DND-41 (cell line): ENCODE measurements at regions not wholly inside any gene's neighbourhood (a gene's known extent, or its start where the extent isn't known, plus 50 kb on each side); places are given as distances from the start of the nearest gene placed in this dataset.

Experiments used
- EZH2 ChIP-seq: IDR thresholded peaks from 3 replicates; pipeline ENCODE4 v1.6.1; 2012; ENCODE audit warnings: borderline replicate concordance, low read depth, mild to moderate bottlenecking, moderate library complexity, low read length, inconsistent platforms; ENCODE audit not compliant: severe bottlenecking
- TF ChIP-seq, protein P1 (sequence below): IDR thresholded peaks from 2 replicates; pipeline ENCODE4 v1.5.1; 2012; ENCODE audit warnings: borderline replicate concordance, low read length, moderate library complexity, mild to moderate bottlenecking; ENCODE audit not compliant: poor library complexity, severe bottlenecking; ENCODE audit errors: extremely low read depth

DNA sequence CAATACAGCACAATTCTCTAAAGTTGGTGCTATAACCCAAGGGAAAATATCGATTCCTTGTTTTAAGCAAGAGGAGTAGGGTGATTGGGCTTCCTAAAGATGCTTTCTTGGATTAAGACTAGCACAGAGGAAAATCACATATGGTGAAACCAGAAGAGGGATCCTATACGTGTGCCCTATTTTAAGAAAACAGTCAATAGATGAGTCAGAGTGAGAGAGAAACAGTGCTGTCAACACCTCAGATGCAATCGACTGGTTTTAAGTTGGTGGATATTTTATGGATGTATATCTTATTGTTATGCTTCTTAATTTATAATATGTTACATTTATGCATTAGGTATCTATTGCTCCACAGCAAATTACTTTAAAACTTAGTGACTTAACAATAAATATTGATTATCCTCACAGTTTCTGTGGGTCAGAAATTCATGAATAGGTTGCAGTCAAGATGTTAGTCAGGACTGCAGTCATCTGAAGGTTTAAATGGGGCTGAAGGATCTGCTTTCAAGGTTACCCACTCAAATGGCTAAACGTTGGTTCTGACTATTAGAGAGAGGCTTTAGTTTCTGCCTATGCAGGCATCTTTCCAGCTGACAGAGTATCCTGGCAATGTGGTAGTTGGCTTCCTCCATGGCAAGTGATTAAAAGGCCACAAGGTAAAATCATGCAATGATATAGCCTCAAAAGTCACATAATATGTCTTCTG is 61.6 kb upstream of the DEPDC1 start:
- TF ChIP-seq, protein P1, sequence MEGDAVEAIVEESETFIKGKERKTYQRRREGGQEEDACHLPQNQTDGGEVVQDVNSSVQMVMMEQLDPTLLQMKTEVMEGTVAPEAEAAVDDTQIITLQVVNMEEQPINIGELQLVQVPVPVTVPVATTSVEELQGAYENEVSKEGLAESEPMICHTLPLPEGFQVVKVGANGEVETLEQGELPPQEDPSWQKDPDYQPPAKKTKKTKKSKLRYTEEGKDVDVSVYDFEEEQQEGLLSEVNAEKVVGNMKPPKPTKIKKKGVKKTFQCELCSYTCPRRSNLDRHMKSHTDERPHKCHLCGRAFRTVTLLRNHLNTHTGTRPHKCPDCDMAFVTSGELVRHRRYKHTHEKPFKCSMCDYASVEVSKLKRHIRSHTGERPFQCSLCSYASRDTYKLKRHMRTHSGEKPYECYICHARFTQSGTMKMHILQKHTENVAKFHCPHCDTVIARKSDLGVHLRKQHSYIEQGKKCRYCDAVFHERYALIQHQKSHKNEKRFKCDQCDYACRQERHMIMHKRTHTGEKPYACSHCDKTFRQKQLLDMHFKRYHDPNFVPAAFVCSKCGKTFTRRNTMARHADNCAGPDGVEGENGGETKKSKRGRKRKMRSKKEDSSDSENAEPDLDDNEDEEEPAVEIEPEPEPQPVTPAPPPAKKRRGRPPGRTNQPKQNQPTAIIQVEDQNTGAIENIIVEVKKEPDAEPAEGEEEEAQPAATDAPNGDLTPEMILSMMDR: no peak
- no peak for TF ChIP-seq EZH2
